ENCODE measurements at regions not wholly inside any gene's neighbourhood (a gene's known extent, or its start where the extent isn't known, plus 50 kb on each side); places are given as distances from the start of the nearest gene placed in this dataset.

DNA sequence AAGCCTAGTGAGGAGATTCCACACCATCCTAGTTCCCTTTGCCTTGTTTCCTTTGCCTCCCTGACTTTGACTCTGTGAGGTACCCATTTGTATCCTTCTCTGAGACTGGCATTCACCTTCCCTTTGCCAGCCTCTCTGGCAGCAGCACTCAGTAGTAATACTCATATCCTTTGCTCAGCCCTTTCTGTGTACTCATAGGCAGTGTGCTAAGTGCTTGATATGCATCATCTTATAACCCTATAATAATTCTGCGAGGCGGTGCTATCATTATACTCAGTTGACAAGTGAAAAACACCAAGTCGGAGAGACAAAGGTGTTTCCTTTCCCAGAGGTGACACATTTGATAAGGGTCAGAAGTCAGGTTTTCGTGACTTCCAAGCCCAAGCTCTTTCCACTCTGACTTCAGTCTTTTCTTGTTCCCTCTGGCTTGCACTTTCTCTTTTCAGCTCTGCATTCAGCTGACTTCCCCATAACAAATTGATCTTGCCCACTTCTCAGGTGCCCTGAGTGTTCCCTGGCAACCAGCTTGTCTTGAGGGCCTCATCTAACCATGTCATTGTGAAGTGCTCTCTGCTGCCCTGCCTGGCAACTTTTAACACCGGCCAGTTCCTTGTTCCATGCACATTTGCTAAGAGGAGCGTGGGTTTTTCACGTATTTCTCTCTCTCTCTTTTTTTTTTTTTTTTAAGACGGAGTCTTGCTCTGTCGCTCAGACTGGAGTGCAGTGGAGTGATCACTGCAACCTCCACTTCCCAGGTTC is 94.5 kb upstream of the UPP2 start:
- peak; percentile 29 to 46 for DNase-seq

DNA sequence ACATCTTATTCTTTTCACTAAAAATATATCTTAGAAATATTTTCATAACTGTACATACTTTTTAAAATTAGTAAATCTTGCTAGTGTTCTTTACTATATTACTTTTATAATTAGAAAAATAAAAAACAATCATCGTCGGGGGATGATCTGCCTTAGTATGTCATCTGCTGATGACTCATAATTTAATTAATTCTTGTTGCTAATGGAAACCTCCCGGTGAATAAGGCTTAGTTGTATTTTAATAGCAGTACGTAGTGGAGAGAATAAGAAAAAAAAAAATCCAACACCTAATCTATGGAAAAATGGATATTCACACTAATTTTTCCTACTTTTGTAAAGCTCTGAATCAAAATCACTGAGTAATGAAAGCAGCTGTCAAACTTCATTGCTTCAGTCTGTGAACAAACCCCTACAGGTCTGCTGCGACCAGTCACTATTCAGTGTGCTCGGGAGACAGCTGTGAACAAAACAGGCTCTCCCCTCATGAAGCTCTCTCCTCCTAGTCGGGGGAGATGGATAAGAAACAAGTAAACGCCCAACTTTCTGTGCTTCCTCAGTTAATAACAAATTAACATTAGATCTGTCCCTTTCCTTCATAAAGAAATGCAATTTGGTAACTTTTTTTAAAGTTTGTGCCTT is 97.4 kb upstream of the UPP2 start:
- no peak for DNase-seq

DNA sequence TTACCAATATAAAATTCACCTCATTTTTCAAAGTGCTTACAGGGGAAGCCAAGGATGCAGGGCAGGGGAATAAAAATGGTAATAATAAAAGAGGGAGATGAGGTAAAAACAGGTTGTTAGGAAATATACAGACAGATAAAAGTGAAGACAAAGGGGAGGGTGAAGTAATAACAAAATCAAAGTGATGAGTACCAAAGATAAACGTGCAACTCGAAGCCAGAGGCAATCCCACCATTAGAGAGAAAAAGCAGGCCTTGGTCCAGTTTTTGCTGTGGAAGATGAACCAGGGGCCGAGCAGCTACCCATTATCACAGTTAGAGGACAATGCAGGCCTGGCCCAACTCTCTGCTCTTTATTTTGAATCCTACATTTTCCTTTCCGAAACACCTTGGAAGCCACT is 99.6 kb upstream of the UPP2 start:
- no peak for DNase-seq

DNA sequence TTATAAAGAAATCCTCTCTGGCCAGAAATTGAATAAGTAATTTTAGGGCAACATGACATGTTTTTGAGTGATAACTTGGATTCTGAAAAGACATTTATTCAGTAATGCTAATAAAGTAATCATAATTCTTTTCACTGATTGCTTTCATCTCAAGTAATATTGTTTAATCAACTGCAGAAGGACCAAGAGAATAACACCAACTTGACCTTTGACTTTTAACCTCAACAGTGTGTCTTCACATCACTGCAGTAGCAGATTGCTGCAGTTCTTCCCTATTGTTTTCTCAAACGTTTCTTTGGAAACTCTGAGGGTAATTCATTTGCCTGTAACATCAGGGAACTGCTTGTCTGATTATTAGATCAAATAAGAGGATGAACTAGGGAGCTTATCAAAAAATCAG is 104.9 kb upstream of the UPP2 start:
- DNase-seq, result no peak

DNA sequence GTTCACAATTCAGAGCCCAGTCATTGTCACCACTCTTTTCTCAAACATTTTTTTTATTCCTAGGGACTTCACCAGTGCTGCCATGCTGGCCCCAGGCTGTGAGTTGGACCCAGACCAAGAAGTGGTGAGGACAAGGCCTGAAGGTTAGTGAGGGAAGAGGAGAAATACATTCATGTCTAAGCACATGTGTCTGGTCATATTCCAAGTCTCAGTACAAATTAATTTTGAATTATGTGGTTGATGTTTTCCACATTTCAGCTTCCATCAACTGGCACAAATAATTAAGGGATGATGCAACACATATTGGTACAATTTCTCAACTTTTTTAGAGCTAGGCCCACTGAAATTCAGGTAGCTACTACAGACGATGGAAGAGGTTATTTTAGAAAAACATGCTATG is 106.6 kb upstream of the UPP2 start:
- no peak for DNase-seq

DNA sequence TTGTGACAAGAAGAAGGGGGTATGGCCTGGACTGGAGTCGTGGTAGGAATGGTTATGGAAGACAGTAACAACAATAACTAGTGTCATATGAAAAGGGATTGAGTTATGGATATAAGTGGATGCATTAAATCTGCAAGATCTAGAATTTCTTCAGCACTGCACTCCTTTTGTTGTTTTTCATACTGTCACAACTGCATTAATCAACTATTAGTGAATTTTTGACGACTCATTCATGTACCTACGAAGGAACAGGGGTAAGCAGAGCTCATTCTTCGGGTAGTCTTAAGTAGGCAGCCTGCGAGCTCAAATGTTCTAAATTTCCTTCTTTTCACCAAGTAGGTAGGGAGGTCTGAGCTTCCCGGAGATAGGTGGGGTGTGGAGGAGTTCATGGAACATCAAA is 109.7 kb upstream of the UPP2 start:
- DNase-seq, result no peak

DNA sequence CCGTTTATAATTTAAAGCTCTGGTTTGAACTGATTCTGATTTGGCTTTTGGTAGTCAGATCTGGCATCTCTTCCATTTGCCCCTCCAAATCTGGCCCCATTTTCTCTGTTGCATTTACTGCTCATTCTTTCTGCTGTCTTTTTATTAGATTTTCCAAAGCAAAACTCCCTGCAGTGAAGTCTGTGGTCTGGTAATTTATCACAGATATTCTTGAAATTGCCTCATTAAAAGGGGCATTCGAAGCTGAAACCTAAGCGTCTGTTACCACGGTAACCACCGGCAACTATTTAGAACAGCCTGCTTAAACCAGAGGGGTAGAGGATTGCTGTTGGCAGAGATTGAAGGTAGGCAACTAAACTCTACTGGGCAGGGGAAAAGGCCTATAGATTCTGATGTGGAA is 111.5 kb upstream of the UPP2 start:
- DNase-seq, result no peak

DNA sequence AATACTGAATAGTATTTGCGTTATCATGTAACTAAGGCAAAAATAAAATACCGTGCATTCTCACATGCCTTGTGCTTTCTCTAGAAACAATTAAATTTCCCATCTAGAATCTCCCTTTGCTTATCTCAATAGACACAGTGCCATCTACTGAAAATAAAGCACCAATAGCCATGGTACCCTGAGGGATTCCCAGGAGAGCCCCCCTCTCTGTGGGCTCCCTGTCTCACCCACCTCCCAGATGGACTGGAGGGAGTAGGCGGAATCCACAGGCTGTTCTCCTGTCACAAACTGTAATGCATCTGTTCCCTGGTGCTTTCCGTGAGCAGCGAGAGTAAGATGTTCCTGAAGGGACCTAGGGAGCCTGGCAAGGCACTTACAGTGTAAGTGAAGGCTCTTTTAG is 112.4 kb upstream of the UPP2 start:
- no peak for DNase-seq

DNA sequence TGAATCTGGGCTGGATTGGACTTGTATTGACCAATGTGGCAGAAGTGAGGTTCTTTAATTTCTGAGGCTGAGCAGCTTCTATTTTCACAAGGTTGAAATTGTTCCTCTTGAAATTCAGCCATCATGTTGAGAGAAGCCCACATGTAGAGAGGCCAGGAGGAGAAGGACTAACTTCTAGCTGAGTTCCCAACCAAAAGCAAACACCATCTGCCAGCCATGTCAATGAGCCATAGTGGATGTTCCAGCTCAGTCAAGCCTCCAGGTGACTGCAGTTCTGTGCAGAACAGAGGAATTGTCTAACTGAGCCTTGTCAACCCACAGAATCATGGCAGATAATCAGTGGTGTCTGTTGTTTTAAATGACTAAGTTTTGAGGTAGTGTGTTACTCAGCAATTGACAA is 110.6 kb upstream of the ACVR1 start:
- DNase-seq, result no peak

DNA sequence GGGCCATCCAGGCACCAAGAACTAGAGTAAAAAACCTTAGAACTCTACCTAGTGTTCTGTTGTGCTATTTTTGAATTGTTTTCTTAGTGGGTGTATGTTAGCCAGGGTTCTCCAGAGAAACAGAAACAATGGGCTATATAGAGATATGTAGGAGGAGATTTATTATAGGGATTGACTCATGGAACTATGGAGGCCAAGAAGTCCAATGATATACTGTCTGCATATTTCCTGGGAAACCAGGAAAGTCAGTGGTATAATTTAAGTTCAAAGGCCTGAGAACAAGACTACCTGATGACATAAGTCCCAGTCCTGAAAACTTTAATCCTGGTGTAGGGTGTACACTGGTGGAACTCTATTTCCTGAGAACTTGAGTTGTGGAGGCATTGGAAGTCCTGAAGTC is 108.7 kb upstream of the ACVR1 start:
- no peak for DNase-seq

DNA sequence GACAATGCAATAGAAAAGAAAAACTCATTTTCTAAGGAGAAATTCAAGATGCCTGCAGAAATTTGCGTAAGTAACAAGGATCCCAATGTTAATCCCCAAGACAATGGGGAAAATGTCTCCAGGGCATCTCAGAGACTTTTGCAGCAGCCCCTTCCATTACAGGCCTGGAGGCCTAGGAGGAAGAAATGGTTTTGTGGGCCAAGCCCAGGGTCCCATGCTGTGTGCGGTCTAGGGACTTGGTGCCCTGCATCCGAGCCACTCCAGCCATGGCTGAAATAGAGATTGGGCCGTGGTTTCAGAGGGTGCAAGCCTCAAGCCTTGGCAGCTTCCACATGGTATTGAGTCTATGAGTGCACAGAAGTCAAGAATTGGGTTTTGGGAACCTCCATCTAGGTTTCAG is 103.9 kb upstream of the ACVR1 start:
- no peak for DNase-seq

DNA sequence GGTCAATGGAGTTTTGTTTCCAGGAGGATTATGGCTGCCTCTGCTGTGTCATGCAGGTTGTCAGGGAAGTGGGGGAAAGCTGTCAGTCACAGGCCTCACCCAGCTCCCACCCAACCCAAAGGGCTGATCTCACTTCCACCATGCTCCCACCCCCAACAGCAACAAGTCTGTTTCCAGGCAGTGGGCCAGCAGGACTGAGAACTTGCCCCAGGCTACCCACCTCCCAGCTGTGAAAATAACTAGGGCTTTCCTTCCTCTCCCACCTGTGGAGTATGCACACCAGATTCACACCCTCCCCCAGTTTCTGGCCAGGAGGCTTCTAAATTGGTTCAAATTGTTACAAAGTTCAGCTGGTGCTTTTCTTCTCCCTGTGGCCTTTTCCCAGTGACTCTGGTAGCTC is 95.6 kb upstream of the ACVR1 start:
- DNase-seq, result no peak

DNA sequence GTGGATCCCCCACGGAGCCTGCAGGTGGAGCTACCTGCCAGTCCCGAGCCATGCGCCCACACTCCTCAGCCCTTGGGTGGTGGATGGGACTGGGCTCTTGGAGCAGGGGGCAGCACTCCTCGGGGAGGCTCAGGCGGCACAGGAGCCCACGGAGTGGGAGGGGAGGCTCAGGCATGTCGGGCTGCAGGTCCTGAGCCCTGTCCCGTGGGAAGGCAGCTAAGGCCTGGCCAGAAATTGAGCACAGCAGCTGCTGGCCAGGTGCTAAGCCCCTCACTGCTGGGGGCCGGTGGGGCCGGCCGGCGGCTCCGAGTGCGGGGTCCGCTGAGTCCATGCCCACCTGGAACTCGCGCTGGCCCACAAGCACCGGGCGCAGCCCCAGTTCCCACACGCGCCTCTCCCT is 91.7 kb upstream of the ACVR1 start:
- no peak for DNase-seq

DNA sequence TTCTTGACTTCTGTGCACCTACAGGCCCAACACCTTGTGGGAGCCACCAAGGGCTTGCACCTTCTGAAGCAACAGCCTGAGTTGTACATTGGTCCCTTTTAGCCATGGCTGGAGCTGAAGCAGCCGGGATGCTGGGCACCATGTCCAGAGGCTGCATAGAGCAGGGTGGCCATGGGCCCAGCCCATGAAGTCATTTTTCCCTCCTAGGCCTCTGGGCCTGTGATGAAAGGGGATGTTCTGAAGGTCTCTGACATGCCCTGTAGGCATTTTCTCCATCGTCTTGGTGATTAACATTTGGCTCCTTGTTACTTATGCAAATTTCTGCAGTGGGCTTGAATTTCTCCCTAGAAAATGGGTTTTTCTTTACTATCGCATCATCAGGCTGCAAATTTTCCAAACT is 83.1 kb upstream of the ACVR1 start:
- DNase-seq, result no peak

DNA sequence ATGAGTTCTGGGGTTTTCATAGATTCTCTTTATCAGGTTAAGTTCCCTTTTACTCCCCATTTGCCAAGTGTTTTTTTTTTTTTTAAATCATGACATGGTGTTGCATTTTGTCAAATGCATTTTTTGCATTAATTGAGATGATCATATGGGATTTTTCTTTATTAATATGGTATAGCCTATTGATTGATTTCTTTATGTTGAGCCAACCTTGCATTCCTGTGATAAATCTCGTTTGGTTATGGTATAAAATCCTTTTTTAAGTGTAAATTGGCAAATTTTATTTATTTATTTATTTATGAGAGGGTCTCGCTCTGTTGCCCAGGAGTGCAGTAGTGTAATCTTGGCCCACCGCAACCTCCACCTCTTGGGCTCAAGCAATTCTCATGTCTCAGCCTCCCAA is 81.5 kb upstream of the ACVR1 start:
- no peak for DNase-seq

DNA sequence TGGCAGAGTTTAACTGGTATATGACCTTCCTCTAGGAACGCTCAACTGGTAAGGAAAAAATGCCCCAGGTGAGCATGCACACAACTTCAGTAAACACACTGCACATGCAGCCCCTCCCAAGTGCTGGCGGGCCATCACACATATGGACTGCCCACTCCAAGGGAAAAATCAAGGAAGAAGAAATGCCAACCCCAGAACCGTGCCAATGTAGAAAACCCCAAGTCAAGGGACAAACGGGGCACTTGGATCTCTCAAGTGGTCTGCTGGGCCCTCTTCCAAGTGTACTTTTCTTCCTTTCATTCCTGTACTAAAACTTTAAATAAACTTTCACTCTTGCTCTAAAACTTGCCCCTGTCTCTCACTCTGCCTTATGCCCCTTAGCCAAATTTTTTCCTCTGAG is 76.4 kb upstream of the ACVR1 start:
- no peak for DNase-seq

DNA sequence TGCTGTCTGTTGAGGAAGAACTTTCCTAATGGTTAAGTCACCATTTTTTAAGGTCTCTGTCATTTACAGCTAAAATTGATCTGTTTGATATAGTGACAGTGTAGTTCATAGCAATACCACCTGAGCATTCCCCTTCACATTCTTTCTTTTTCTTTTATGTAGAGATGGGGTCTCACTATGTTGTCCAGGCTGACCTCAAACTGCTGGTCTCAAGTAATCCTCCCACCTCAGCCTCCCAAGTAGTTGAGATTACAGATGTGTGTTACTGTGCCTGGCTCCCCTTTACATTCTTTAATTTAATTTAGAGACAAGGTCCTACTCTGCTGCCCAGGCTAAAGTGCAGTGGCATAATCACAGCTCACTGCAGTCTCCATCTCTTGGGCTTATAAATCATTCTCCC is 72.7 kb upstream of the ACVR1 start:
- no peak for DNase-seq

DNA sequence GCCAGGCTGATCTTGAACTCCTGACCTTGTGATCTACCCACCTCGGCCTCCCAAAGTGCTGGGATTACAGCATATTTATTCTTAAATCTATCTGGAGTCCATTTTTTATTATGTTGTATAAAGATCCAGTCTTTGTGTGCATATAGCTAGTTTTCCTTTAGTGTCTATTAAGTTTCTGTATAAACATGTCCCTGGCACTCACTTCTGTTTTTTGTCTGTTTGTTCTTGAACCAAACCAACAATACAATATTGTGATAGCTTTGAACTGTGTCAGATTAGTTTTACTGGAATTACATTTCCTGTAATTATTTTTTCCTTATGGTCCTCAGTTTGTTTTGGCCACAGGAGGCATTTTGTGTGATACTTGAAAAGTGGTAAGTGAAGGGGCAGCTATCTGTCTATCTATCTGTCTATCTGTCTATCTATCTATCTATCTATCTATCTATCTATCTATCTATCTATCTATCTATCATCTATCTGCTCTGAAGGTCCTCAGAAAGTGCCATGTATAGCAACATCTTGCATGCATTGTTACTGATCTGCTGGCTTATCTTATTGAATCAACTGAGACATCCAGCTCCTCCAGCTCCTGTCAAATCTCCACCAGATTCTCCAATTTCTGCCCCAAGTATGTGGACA is 70.9 kb upstream of the ACVR1 start:
- DNase-seq, result no peak

DNA sequence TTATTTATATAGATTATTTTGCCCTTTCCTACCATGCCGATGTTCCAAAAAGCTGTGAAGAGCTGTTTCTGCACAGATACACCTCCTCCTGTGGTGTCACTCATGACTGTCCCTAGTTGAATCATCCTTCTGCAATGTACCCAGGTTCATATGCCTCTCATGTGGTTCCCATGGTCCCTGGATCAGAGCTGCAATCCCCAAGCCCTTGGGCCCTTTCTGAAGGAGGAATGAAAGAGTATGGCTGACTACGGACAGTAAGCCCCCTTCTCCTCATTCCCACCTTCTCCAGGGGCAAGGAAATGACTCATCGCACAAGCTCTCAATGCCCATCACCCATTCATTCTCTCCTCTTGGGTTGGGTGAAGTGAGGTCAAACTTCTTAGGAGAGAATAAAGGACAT is 63.9 kb upstream of the ACVR1 start:
- no peak for DNase-seq

DNA sequence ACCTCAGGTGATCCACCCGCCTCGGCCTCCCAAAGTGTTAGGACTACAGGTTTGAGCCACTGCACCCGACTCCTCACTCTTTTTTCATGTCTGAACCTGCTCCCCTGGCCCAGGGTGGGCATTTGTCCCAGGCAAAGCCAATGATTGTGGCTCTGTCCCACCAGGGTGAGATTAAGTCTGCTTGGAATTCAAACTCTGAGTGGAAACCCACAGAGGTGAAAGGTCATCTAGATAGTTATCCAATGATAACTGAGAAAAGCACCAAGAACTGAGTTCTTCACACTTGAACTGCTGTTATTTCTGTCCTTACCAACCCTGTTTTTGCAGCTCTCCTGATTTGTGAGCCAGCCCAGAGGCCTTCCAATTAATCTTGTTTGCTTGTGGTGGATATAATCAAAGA is 62.4 kb upstream of the ACVR1 start:
- no peak for DNase-seq

DNA sequence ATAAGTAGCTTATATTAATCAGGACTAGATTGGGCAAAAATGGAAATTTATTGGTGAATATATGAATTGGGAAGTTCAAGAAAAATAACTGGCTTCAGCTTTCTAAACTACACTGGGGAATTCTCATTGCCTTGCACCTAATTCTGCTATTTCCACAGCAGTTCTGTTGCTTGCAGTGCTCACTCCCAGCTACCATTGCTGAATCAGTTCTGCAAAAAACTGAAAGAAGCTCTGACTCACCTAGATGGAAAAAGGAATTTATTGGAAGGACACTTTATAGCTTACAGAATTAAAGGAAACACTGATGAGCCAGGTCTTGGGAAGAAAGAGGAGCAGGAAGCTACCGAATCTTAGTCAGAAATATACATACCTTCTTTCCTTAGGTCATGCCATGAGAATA is 60.3 kb upstream of the ACVR1 start:
- DNase-seq, result no peak

DNA sequence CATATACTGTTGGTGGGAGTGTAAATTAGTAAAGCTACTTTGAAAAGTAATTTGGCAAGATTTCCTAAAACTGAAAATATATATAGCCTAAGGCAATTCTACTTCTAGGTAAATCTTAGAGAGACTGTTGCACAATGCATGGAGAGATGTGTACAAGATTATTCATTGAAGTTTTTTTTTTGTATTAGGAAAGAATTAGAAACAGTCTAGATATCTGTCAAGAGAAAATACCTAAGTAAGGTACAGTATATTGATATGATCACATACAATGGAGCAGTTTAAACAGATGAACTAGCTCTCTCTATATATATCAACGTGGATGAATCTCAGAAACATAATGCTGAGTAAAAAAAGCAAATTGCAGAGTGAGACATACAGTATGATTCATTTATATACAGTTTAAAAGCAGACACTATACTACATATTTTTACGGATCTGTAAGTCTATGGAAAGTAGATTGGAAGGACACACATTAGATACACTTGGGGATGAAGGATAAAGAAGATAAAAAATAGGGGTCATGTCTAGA is 59.3 kb upstream of the ACVR1 start:
- no peak for DNase-seq

DNA sequence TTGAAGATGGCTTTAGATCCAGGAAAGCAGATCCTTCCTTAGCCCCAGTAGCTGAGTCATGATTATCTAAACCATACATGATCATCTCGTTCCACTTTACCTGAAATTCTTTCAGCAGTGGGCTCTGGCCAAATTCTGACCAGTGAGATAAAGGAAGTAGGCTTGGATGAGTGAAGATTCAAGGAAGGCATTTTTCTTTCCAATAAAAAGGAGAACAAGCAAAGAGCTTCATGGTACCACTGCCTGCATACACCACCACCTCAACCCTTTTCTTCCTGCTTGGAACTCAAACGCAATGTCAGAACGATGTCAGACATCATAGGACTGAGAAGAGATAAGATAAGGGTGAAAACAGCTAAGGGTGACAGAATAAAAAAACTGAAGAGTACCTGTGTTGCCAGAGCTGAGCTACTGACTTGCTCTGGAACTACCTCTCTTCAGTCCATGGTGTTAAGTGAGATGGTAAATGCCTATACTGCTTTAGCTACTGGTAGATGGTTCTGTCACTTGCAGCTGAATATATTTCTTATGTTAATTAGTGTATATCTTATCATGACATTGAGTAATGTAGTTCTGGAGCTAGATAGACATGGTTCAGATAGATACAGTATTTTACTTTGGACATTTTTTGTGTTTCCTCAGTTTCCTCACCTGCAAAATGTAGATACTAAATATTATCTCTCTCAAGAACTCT is 58.7 kb upstream of the ACVR1 start:
- DNase-seq, result no peak
